Esophagus squamous epithelium (tissue), 4 donors: ENCODE measurements at regions not wholly inside any gene's neighbourhood (a gene's known extent, or its start where the extent isn't known, plus 50 kb on each side); places are given as distances from the start of the nearest gene placed in this dataset.

Experiments
- POLR2A ChIP-seq, 4 donors: fragments of 450-650 bp; IDR thresholded peaks; one replicate each; pipeline ENCODE4 v1.6.1; 2017; ENCODE audit warnings: antibody characterized with exemption in 4 of 4, mild to moderate bottlenecking in 4 of 4, moderate library complexity in 3 of 4
- TF ChIP-seq, protein P1 (sequence below), 6 experiments: fragments of 450-650 bp in 4 of 6; fragments of 200-600 bp in 2 of 6; sonication (generic) in 2 of 6; IDR thresholded peaks; one replicate each; pipeline ENCODE4 v1.5.1; 2016 to 2019; ENCODE audit warnings: antibody characterized with exemption in 6 of 6, mild to moderate bottlenecking in 4 of 6, moderate library complexity in 4 of 6

GRCh38 chr2:201964011-201964410 lies 69.6 kb upstream of the FZD7 start:
- no peak for TF ChIP-seq POLR2A (IDR thresholded peaks at IDR 0.05)
- TF ChIP-seq, protein P1, sequence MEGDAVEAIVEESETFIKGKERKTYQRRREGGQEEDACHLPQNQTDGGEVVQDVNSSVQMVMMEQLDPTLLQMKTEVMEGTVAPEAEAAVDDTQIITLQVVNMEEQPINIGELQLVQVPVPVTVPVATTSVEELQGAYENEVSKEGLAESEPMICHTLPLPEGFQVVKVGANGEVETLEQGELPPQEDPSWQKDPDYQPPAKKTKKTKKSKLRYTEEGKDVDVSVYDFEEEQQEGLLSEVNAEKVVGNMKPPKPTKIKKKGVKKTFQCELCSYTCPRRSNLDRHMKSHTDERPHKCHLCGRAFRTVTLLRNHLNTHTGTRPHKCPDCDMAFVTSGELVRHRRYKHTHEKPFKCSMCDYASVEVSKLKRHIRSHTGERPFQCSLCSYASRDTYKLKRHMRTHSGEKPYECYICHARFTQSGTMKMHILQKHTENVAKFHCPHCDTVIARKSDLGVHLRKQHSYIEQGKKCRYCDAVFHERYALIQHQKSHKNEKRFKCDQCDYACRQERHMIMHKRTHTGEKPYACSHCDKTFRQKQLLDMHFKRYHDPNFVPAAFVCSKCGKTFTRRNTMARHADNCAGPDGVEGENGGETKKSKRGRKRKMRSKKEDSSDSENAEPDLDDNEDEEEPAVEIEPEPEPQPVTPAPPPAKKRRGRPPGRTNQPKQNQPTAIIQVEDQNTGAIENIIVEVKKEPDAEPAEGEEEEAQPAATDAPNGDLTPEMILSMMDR (IDR thresholded peaks at IDR 0.05): no peak
